ENCODE measurements at regions not wholly inside any gene's neighbourhood (a gene's known extent, or its start where the extent isn't known, plus 50 kb on each side); places are given as distances from the start of the nearest gene placed in this dataset.

- no peak for DNase-seq
- Histone ChIP-seq H2BK12ac (ENCODE audit: insufficient read length, low read depth, low read length) (no peak overlapping the region), H3K4me2 (ENCODE audit: insufficient read depth, insufficient read length, low read length) (no peak overlapping the region), H2BK120ac (ENCODE audit: low read depth, low read length, poor library complexity, severe bottlenecking) (no peak overlapping the region), H2BK20ac (ENCODE audit: low read depth, low read length, poor library complexity, severe bottlenecking) (no peak overlapping the region), H3K27me3 (ENCODE audit: insufficient read depth, low read length) (no peaks in the 10 kb centered on the region), H3K23me2 (ENCODE audit: insufficient read length, low read depth, low read length, poor library complexity, severe bottlenecking) (no peaks in the 10 kb centered on the region), H2AK5ac (ENCODE audit: insufficient read length, low read length) (no peak overlapping the region), H2BK5ac (ENCODE audit: insufficient read length, low read length) (no peak overlapping the region), H3K14ac (ENCODE audit: insufficient read depth, low read length) (no peak overlapping the region), H3K4ac (ENCODE audit: low read depth, low read length) (no peak overlapping the region), H3K23ac (ENCODE audit: insufficient read length, low read depth, low read length) (no peak overlapping the region), H3K27ac (ENCODE audit: insufficient read length, low read depth, low read length) (no peak overlapping the region), H3T11ph (ENCODE audit: low read length) (no peak overlapping the region), H4K91ac (ENCODE audit: insufficient read length, low read depth, low read length) (no peak overlapping the region), H3K9ac (ENCODE audit: extremely low read depth, insufficient read length, low read length) (no peak overlapping the region), H3K9me3 (ENCODE audit: control insufficient read depth, low read depth, low read length) (no peaks in the 10 kb centered on the region), H4K8ac (replicated peaks; ENCODE audit: insufficient read length, low read depth, low read length) (no peak overlapping the region), H4K20me1 (ENCODE audit: control insufficient read depth, insufficient read depth, insufficient read length) (no peaks in the 10 kb centered on the region), H3K18ac (ENCODE audit: insufficient read length, low read depth, low read length) (no peak overlapping the region), H4K5ac (ENCODE audit: insufficient read length, low read depth, low read length) (no peak overlapping the region), H2BK15ac (ENCODE audit: low read depth, low read length) (no peak overlapping the region), H3K79me1 (ENCODE audit: insufficient read depth, low read depth, low read length, poor library complexity, severe bottlenecking) (no peaks in the 10 kb centered on the region), H3K79me2 (ENCODE audit: insufficient read depth, low read length) (no peaks in the 10 kb centered on the region), H3K4me1 (ENCODE audit: insufficient read depth, low read length) (no peaks in the 10 kb centered on the region), H2AFZ (ENCODE audit: low read length) (no peak overlapping the region), H3K56ac (ENCODE audit: insufficient read length, low read depth, low read length) (no peak overlapping the region)
- Mint-ChIP-seq H3K4me3 (no peak overlapping the region), H3K36me3 (ENCODE audit: insufficient read depth in 1 of 3, low read depth in 3 of 3) (peaks cover 0 to 17% (median 3%) of the 10 kb centered on the region in 3 experiments; a peak in 5 of 7 replicates), H3K27me3 (ENCODE audit: low read depth) (no peaks in the 10 kb centered on the region), H3K27ac (no peak overlapping the region), H3K4me1 (no peaks in the 10 kb centered on the region; a peak in 1 of 4 replicates), H3K9me3 (peaks cover 11 to 15% of the 10 kb centered on the region in 2 experiments; a peak in 4 of 5 replicates)
- TF ChIP-seq, protein P1, sequence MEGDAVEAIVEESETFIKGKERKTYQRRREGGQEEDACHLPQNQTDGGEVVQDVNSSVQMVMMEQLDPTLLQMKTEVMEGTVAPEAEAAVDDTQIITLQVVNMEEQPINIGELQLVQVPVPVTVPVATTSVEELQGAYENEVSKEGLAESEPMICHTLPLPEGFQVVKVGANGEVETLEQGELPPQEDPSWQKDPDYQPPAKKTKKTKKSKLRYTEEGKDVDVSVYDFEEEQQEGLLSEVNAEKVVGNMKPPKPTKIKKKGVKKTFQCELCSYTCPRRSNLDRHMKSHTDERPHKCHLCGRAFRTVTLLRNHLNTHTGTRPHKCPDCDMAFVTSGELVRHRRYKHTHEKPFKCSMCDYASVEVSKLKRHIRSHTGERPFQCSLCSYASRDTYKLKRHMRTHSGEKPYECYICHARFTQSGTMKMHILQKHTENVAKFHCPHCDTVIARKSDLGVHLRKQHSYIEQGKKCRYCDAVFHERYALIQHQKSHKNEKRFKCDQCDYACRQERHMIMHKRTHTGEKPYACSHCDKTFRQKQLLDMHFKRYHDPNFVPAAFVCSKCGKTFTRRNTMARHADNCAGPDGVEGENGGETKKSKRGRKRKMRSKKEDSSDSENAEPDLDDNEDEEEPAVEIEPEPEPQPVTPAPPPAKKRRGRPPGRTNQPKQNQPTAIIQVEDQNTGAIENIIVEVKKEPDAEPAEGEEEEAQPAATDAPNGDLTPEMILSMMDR (conservative IDR thresholded peaks at IDR 0.05): no peak
Measured at GRCh38 chr13:58542530-58542929, 911.0 kb downstream of the PCDH17 start.
